Testis (tissue), 2 donors: ENCODE measurements at regions not wholly inside any gene's neighbourhood (a gene's known extent, or its start where the extent isn't known, plus 50 kb on each side); places are given as distances from the start of the nearest gene placed in this dataset.

Source experiments
- DNase-seq: peaks from one replicate; pipeline ENCODE4 v3.0.0-alpha.2; 2019
- H3K27ac ChIP-seq, 2 donors: fragments of 200-600 bp; sonication (generic); one replicate each; pipeline ENCODE4 v1.5.1; 2019
- H3K27me3 ChIP-seq: fragments of 200-600 bp; sonication (generic); one replicate; pipeline ENCODE4 v1.5.1; 2019
- H3K36me3 ChIP-seq: fragments of 200-600 bp; sonication (generic); one replicate; pipeline ENCODE4 v1.5.1; 2017; ENCODE audit warnings: low read depth; ENCODE audit errors: missing control alignments
- H3K4me1 ChIP-seq: fragments of 200-600 bp; sonication (generic); one replicate; pipeline ENCODE4 v1.5.1; 2019
- H3K4me3 ChIP-seq, 2 donors: fragments of 200-600 bp; sonication (generic); one replicate each; pipeline ENCODE4 v1.5.1; 2017 to 2019
- H3K9me3 ChIP-seq: fragments of 200-600 bp; sonication (generic); one replicate; pipeline ENCODE4 v1.5.1; 2017
- POLR2A ChIP-seq: fragments of 450-650 bp; IDR thresholded peaks from one replicate; pipeline ENCODE4 v1.6.1; 2017; ENCODE audit warnings: antibody characterized with exemption, mild to moderate bottlenecking, moderate library complexity
- WGBS, 2 donors: methylation state at CpG; one replicate each; pipeline ENCODE4 v1.1.5; 2018; 5-methylcytosine and 5-hydroxymethylcytosine counted together
- intact Hi-C: fragments of 100-400 bp; cut with DNase I; formaldehyde crosslinking; loops from one replicate; pipeline ENCODE4 v1.15.1; 2023; ENCODE audit warnings: low total_unique reads
- TF ChIP-seq, protein P1 (sequence below), 3 experiments: fragments of 450-650 bp in 2 of 3; fragments of 200-600 bp in 1 of 3; sonication (generic) in 1 of 3; IDR thresholded peaks; one replicate each; pipeline ENCODE4 v1.5.1; 2016 to 2019; ENCODE audit warnings: antibody characterized with exemption in 3 of 3, mild to moderate bottlenecking in 2 of 3, moderate library complexity in 1 of 3

DNA sequence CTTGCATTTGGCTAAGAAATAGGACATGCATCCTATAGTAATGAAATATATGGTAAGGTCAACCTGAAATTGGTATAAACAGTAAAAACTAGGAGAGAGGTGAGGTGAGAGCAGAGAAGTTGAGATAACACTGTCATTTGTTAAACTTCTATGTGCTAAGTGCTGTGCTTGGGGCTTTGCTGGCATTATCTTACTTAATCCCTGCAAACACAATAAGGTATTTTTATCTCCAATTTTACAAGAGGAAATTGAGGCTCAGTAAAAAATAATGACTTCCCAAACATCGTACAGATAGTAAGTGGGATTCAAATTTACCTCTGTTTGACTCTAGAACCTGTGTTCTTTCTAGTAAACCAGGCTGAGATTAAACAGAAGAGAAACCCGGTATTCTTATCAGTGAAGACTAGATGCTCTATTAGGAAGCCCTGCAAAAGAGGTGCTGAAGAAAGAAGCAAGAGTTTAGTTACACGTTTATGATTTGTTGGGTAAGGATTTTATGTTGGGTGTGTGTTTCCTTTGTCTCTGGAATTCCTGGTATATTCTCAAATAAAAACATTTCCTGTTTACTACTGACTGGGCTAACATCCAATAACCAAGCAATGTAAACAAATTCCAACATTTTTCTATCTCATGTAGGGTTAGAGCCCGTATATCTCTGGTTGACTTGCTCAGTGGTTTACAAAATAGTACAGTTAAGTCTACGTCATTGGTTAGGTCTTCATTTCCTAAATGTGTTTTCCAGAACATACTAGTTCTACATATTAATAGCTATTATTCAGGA lies 137.3 kb upstream of the FNDC3A start:
- Histone ChIP-seq H3K36me3 (no peaks in the 10 kb centered on the region), H3K27ac (no peak overlapping the region), H3K9me3 (no peaks in the 10 kb centered on the region), H3K27me3 (no peaks in the 10 kb centered on the region), H3K4me1 (no peaks in the 10 kb centered on the region), H3K4me3 (no peak overlapping the region)
- DNase-seq: no peak
- WGBS, 2 donors: 54 to 58% methylated on average over 5 of the region's 5 CpGs
- intact Hi-C loops: no loop called here
- TF ChIP-seq, protein P1, sequence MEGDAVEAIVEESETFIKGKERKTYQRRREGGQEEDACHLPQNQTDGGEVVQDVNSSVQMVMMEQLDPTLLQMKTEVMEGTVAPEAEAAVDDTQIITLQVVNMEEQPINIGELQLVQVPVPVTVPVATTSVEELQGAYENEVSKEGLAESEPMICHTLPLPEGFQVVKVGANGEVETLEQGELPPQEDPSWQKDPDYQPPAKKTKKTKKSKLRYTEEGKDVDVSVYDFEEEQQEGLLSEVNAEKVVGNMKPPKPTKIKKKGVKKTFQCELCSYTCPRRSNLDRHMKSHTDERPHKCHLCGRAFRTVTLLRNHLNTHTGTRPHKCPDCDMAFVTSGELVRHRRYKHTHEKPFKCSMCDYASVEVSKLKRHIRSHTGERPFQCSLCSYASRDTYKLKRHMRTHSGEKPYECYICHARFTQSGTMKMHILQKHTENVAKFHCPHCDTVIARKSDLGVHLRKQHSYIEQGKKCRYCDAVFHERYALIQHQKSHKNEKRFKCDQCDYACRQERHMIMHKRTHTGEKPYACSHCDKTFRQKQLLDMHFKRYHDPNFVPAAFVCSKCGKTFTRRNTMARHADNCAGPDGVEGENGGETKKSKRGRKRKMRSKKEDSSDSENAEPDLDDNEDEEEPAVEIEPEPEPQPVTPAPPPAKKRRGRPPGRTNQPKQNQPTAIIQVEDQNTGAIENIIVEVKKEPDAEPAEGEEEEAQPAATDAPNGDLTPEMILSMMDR (IDR thresholded peaks at IDR 0.05): no peak
- no peak for TF ChIP-seq POLR2A

DNA sequence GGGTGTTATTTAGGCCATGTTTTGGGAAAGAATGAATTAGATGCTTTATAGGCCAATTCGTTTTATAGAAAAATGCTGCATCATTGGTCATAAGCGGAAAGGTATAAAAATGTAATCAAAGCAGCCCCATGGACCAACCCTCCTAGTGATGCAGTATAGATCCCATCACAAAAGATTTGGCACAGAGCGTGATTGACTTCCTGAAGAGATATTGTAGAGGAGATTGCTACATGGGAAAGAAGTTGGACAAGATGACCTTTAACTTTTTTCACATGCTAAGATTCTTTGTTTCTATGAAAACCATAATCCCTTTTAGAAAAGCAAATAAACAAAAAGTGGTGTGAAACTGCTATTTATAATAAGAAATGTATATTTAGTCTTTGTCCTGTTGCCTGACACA lies 136.5 kb upstream of the FNDC3A start:
- no peaks in the 10 kb centered on the region for H3K4me1 ChIP-seq
- 83 to 88% methylated on average over 3 of the region's 3 CpGs for WGBS, 2 donors
- no peaks in the 10 kb centered on the region for H3K9me3 ChIP-seq
- H3K27me3 ChIP-seq: no peaks in the 10 kb centered on the region
- no peak overlapping the region for H3K27ac ChIP-seq
- DNase-seq: no peak
- no peaks in the 10 kb centered on the region for H3K36me3 ChIP-seq
- intact Hi-C loops: no loop called here
- no peak for TF ChIP-seq POLR2A
- TF ChIP-seq, protein P1 (IDR thresholded peaks at IDR 0.05): no peak
- no peak overlapping the region for H3K4me3 ChIP-seq

DNA sequence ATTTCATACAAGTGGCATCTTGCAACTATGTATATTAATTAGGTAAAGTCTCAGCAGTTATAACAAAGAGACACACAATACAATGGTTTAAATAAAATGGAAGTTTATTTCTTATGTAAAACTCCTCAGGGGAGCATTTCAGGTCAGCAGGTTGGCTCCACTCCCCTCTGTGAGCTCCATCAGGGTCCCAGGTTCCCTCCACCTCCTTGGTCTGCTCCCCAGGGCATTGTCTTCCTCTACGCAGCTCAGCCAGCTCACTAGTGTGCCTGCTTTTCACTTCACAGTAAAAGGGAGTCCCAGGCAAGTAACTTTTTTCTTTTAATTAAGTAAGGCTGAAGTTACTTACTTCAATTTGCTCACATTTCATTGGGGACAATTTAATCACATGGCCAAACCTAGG lies 135.3 kb upstream of the FNDC3A start:
- H3K4me3 ChIP-seq: no peak overlapping the region
- TF ChIP-seq, protein P1 (IDR thresholded peaks at IDR 0.05): no peak
- WGBS, 2 donors: 71 to 81% methylated on average over 1 of the region's 1 CpG
- H3K27me3 ChIP-seq: no peaks in the 10 kb centered on the region
- no peaks in the 10 kb centered on the region for H3K4me1 ChIP-seq
- H3K36me3 ChIP-seq: no peaks in the 10 kb centered on the region
- H3K9me3 ChIP-seq: no peaks in the 10 kb centered on the region
- intact Hi-C loops: no loop called here
- no peak for DNase-seq
- H3K27ac ChIP-seq: no peak overlapping the region

DNA sequence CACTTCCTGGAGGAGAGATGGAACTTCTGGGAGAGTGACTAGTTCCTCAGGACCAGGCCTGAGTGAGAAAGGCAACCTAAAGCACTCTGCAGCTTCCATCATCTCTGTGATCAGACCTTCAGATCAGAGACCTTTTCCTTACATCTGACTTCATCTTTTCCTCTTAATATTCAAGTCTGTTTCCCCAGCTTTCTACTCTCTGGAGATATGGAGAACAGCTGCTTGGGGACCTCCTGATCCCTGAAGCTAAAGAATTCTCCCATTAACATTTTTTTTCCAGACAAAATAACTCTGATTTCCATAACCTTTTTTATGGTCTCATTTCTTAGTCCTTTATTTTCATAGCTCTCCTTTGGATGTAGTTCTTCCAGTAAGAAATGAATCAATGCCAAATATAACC lies 133.4 kb upstream of the FNDC3A start:
- no peaks in the 10 kb centered on the region for H3K4me1 ChIP-seq

More for the DNA sequence above, 133.4 kb upstream of the FNDC3A start:
- Histone ChIP-seq H3K4me3 (no peak overlapping the region), H3K27me3 (no peaks in the 10 kb centered on the region), H3K36me3 (no peaks in the 10 kb centered on the region), H3K9me3 (no peaks in the 10 kb centered on the region), H3K27ac (no peak overlapping the region)
- DNase-seq: no peak
- intact Hi-C loops: no loop called here
- TF ChIP-seq, protein P1 (IDR thresholded peaks at IDR 0.05): no peak
- TF ChIP-seq POLR2A: no peak
